ENCODE measurements at regions not wholly inside any gene's neighbourhood (a gene's known extent, or its start where the extent isn't known, plus 50 kb on each side); places are given as distances from the start of the nearest gene placed in this dataset.

- TF ChIP-seq MAFK (IDR thresholded peaks at IDR 0.05; ENCODE audit: low read length) (peak; percentile 74), HES1 (IDR thresholded peaks at IDR 0.05; ENCODE audit: low read depth) (no peak)
- TF ChIP-seq, protein P1, sequence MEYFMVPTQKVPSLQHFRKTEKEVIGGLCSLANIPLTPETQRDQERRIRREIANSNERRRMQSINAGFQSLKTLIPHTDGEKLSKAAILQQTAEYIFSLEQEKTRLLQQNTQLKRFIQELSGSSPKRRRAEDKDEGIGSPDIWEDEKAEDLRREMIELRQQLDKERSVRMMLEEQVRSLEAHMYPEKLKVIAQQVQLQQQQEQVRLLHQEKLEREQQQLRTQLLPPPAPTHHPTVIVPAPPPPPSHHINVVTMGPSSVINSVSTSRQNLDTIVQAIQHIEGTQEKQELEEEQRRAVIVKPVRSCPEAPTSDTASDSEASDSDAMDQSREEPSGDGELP (CRISPR knock-in tag; IDR thresholded peaks at IDR 0.05; ENCODE audit: borderline replicate concordance), result peak; percentile 12; the same call in 1 of the 2 replicates
These were observed 120.5 kb upstream of the DDHD1 start (continued) for GRCh38 chr14:53273671-53274072.

GRCh38 chr14:53265025-53265424 is 111.9 kb upstream of the DDHD1 start:
- no peak for DNase-seq (ENCODE audit: extremely low read depth in 1 of 4, low spot score in 3 of 4)
- in situ Hi-C loops (cut with MboI), result no loop called here
- H3K4me2 ChIP-seq (ENCODE audit: insufficient read depth, low read length), result no peak overlapping the region
- H3K4me1 ChIP-seq (replicated peaks in 1 of 2; ENCODE audit: control insufficient read depth in 2 of 2, insufficient read depth in 2 of 2, low read length in 2 of 2), result no peaks in the 10 kb centered on the region
- no peaks in the 10 kb centered on the region for H3K79me2 ChIP-seq (ENCODE audit: control insufficient read depth, insufficient read depth, low read length)
- ChIA-PET CTCF (ENCODE audit: low intra/inter-chr PET ratio) (no interaction called here), POLR2A (no interaction called here)
- H4K20me1 ChIP-seq (replicated peaks; ENCODE audit: control insufficient read depth, insufficient read depth, low read length), result no peaks in the 10 kb centered on the region
- H3K36me3 ChIP-seq (ENCODE audit: control insufficient read depth, insufficient read depth, low read length), result no peaks in the 10 kb centered on the region
- intact Hi-C loops (cut with micrococcal nuclease), result no loop called here
- no peak overlapping the region for H3K27ac ChIP-seq (ENCODE audit: extremely low read depth, low read depth, low read length)
- FAIRE-seq, result no peak
- H3K27me3 ChIP-seq (ENCODE audit: control insufficient read depth in 2 of 2, insufficient read depth in 2 of 2, low read length in 2 of 2), result no peaks in the 10 kb centered on the region
- WGBS (ENCODE audit: insufficient coverage, low coverage, missing lambda C conversion rate), result 0% methylated on average over 4 of the region's 4 CpGs
- no peak overlapping the region for H3K9ac ChIP-seq (ENCODE audit: insufficient read depth in 1 of 2, low read depth in 2 of 2, low read length in 2 of 2)
- H3K9me1 ChIP-seq (ENCODE audit: control insufficient read depth, insufficient read depth, low read length), result no peaks in the 10 kb centered on the region
- no TSS peak for BruUV-seq (replicated peaks)
- no peaks in the 10 kb centered on the region for H3K9me3 ChIP-seq (replicated peaks; ENCODE audit: control insufficient read depth, insufficient read depth, low read depth, low read length)
- no peak overlapping the region for H3K4me3 ChIP-seq
- no peak overlapping the region for H2AFZ ChIP-seq (ENCODE audit: low read depth, low read length)
- ATAC-seq, result no peak
- no peak for TF ChIP-seq ZNF263 (CRISPR knock-in tag; IDR thresholded peaks at IDR 0.05; ENCODE audit: borderline replicate concordance)
- no peak for TF ChIP-seq YY1 (IDR thresholded peaks at IDR 0.05; ENCODE audit: borderline replicate concordance in 1 of 3, control insufficient read depth in 1 of 3, extremely low read depth in 1 of 3, insufficient read depth in 3 of 3, insufficient read length in 1 of 3, insufficient replicate concordance in 2 of 3, low read depth in 1 of 3, low read length in 2 of 3)
- no peak for TF ChIP-seq HDAC3 (IDR thresholded peaks at IDR 0.05; ENCODE audit: borderline replicate concordance, partially characterized antibody)
- TF ChIP-seq SAFB2 (IDR thresholded peaks at IDR 0.05; ENCODE audit: borderline replicate concordance, low read depth, low read length, severe bottlenecking), result no peak
- no peak for TF ChIP-seq RFX1 (IDR thresholded peaks at IDR 0.05)
- TF ChIP-seq RREB1 (CRISPR knock-in tag; IDR thresholded peaks at IDR 0.05), result no peak
- no peak for TF ChIP-seq SOX6 (IDR thresholded peaks at IDR 0.05)
- TF ChIP-seq POLR2B (IDR thresholded peaks at IDR 0.05; ENCODE audit: low read depth, partially characterized antibody), result no peak
